Endodermal cell (in vitro differentiated cells): ENCODE measurements at regions not wholly inside any gene's neighbourhood (a gene's known extent, or its start where the extent isn't known, plus 50 kb on each side); places are given as distances from the start of the nearest gene placed in this dataset.

Experiments used
- DNase-seq: peaks from one replicate; pipeline ENCODE4 v3.0.0-alpha.2; 2017
- H3K27ac ChIP-seq: 2 replicates; pipeline ENCODE4 v1.5.1; 2013; ENCODE audit warnings: mild to moderate bottlenecking, low read depth, low read length, moderate library complexity
- H3K27me3 ChIP-seq: 2 replicates; pipeline ENCODE4 v1.6.1; 2013; ENCODE audit warnings: mild to moderate bottlenecking, low read length, moderate library complexity; ENCODE audit not compliant: insufficient read depth, control insufficient read depth, poor library complexity, severe bottlenecking
- H3K36me3 ChIP-seq: 2 replicates; pipeline ENCODE4 v1.7.0; 2013; ENCODE audit warnings: mild to moderate bottlenecking, low read length, moderate library complexity; ENCODE audit not compliant: control insufficient read depth, insufficient read depth
- H3K4me1 ChIP-seq: one replicate; pipeline ENCODE4 v1.7.0; 2013; ENCODE audit warnings: low read length; ENCODE audit not compliant: control insufficient read depth, insufficient read depth
- H3K4me3 ChIP-seq: 2 replicates; pipeline ENCODE4 v1.5.1; 2013; ENCODE audit warnings: mild to moderate bottlenecking, low read length, moderate library complexity
- H3K9ac ChIP-seq: 2 replicates; pipeline ENCODE4 v1.6.1; 2013; ENCODE audit warnings: mild to moderate bottlenecking, low read length, moderate library complexity; ENCODE audit not compliant: poor library complexity, severe bottlenecking; ENCODE audit errors: extremely low read depth
- H3K9me3 ChIP-seq: 2 replicates; pipeline ENCODE4 v1.6.1; 2013; ENCODE audit warnings: mild to moderate bottlenecking, low read length, moderate library complexity; ENCODE audit not compliant: control insufficient read depth
- H3K27ac Mint-ChIP-seq: 2 replicates; pipeline ENCODE4 v1.8.0; 2020; ENCODE audit warnings: mixed read lengths
- H3K27me3 Mint-ChIP-seq: 2 replicates; pipeline ENCODE4 v1.8.0; 2021; ENCODE audit warnings: mild to moderate bottlenecking, mixed read lengths; ENCODE audit not compliant: insufficient read depth
- H3K36me3 Mint-ChIP-seq: 2 replicates; pipeline ENCODE4 v1.8.0; 2020; ENCODE audit warnings: low read depth, mixed read lengths
- H3K4me1 Mint-ChIP-seq: 2 replicates; pipeline ENCODE4 v1.8.0; 2020; ENCODE audit warnings: mixed read lengths
- H3K4me3 Mint-ChIP-seq: 2 replicates; pipeline ENCODE4 v1.8.0; 2020; ENCODE audit warnings: mild to moderate bottlenecking, moderate library complexity, mixed read lengths
- H3K9me3 Mint-ChIP-seq: 2 replicates; pipeline ENCODE4 v1.8.0; 2020; ENCODE audit warnings: mild to moderate bottlenecking, mixed read lengths
- CTCF ChIP-seq: fragments of 200-600 bp; sonication (generic); conservative IDR thresholded peaks from 2 replicates; pipeline ENCODE4 v1.5.0; 2021; ENCODE audit warnings: antibody characterized with exemption, mild to moderate bottlenecking
- WGBS, 2 experiments: methylation state at CpG; one replicate each; pipeline versions ENCODE4 v1.1.5 to v1.1.7; 2013; ENCODE audit warnings: missing lambda C conversion rate in 2 of 2, mixed read lengths in 1 of 2; ENCODE audit not compliant: insufficient coverage in 1 of 2, insufficient read length in 1 of 2; 5-methylcytosine and 5-hydroxymethylcytosine counted together

DNA sequence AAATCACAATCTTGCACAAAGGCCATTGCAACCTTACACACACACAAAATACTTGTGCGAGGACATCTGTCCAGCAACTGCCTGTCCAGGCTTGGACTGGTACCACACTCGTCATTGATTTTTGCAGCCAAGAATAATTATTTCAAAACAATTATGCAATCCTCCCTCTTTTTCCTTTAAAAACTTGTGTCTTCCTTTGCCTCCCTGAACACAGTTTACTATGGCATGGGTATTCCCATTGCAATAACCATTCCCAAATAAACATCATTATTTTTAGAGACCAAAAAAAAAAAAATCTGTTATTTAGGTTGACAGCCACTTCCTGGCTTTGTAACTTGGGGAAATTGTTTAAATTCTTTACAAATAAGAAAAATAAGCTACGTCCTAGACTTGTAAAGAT, 54.0 kb downstream of the C11orf91 start:
- Mint-ChIP-seq H3K27ac (no peak overlapping the region), H3K9me3 (no peaks in the 10 kb centered on the region)

GRCh38 chr11:33646168-33646567, 54.5 kb downstream of the C11orf91 start:
- WGBS, 2 experiments: 82 to 94% methylated on average over 2 to 4 of the region's 4 CpGs
- no peaks in the 10 kb centered on the region for H3K9me3 ChIP-seq
- no peaks in the 10 kb centered on the region for H3K27me3 Mint-ChIP-seq

More for the DNA sequence above, 54.0 kb downstream of the C11orf91 start:
- H3K4me3 ChIP-seq: no peak overlapping the region
- no peak overlapping the region for H3K9ac ChIP-seq
- no peaks in the 10 kb centered on the region for H3K9me3 ChIP-seq
- Mint-ChIP-seq H3K4me1 (no peaks in the 10 kb centered on the region), H3K36me3 (no peaks in the 10 kb centered on the region), H3K4me3 (no peak overlapping the region), H3K27me3 (no peaks in the 10 kb centered on the region)
- DNase-seq: no peak
- no peak overlapping the region for H3K27ac ChIP-seq
- H3K36me3 ChIP-seq: no peaks in the 10 kb centered on the region
- no peak for TF ChIP-seq CTCF
- no peaks in the 10 kb centered on the region for H3K27me3 ChIP-seq
- 50 to 61% methylated on average over 2 to 3 of the region's 3 CpGs for WGBS, 2 experiments
- H3K4me1 ChIP-seq: no peaks in the 10 kb centered on the region

DNA sequence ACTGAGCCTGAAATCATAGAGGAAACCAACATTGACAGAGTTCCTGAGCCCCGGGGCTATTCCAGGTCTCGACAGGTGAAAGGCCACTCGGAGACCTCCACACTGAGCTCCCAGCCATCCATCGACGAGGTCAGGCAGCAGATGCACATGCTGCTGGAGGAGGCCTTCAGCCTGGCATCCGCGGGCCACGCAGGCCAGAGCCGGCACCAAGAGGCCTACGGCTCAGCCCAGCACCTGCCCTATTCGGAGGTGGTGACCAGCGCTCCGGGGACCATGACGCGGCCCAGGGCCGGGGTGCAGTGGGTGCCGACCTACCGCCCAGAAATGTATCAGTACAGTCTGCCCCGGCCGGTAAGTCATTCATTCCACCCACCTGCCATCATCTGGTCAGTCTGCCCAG, 54.9 kb downstream of the C11orf91 start:
- H3K27ac Mint-ChIP-seq: no peak overlapping the region
- H3K36me3 Mint-ChIP-seq: no peaks in the 10 kb centered on the region
- DNase-seq: peak; percentile 27
- whole genome bisulfite sequencing, 2 experiments: 94 to 99% methylated on average over 13 to 20 of the region's 20 CpGs
- Histone ChIP-seq H3K27ac (no peak overlapping the region), H3K9me3 (no peaks in the 10 kb centered on the region), H3K36me3 (no peaks in the 10 kb centered on the region), H3K4me1 (no peaks in the 10 kb centered on the region), H3K9ac (no peak overlapping the region), H3K27me3 (no peaks in the 10 kb centered on the region), H3K4me3 (no peak overlapping the region)
- no peaks in the 10 kb centered on the region for H3K4me1 Mint-ChIP-seq
- no peak overlapping the region for H3K4me3 Mint-ChIP-seq
- H3K9me3 Mint-ChIP-seq: no peaks in the 10 kb centered on the region
- no peak for TF ChIP-seq CTCF
- H3K27me3 Mint-ChIP-seq: no peaks in the 10 kb centered on the region

More at GRCh38 chr11:33646168-33646567, 54.5 kb downstream of the C11orf91 start:
- H3K36me3 ChIP-seq: no peaks in the 10 kb centered on the region
- H3K27me3 ChIP-seq: no peaks in the 10 kb centered on the region
- Mint-ChIP-seq H3K27ac (no peak overlapping the region), H3K36me3 (no peaks in the 10 kb centered on the region), H3K9me3 (no peaks in the 10 kb centered on the region), H3K4me1 (no peaks in the 10 kb centered on the region), H3K4me3 (no peak overlapping the region)
- H3K27ac ChIP-seq: no peak overlapping the region
- no peak for TF ChIP-seq CTCF
- H3K4me1 ChIP-seq: no peaks in the 10 kb centered on the region
- DNase-seq: no peak
- no peak overlapping the region for H3K4me3 ChIP-seq
- no peak overlapping the region for H3K9ac ChIP-seq
